Stimulated activated naive CD8-positive, alpha-beta T cell treated with anti-CD3 and anti-CD28 coated beads, Interleukin-15, Interleukin-2, amounts not matched to agents 100 U/mL and 50 U/mL, for 24 hours (primary cell): ENCODE measurements at regions not wholly inside any gene's neighbourhood (a gene's known extent, or its start where the extent isn't known, plus 50 kb on each side); places are given as distances from the start of the nearest gene placed in this dataset.

Source experiments
- ATAC-seq: fragments of 150-1000 bp; cut with Tn5 transposase; one replicate; pipeline ENCODE4 v1.10.0; 2021
- DNase-seq: peaks from one replicate; pipeline ENCODE4 v3.0.0; 2021

- ATAC-seq (no peak), DNase-seq (no peak)
These were observed 74.3 kb upstream of the IFNAR2 start for GRCh38 chr21:33155422-33155821.

- DNase-seq (no peak), ATAC-seq (no peak)
These were observed 72.4 kb upstream of the IFNAR2 start for GRCh38 chr21:33157303-33157702.

- DNase-seq (no peak), ATAC-seq (no peak)
These were observed 71.1 kb upstream of the IFNAR2 start for GRCh38 chr21:33158654-33159053.

- DNase-seq (no peak), ATAC-seq (no peak)
These were observed 67.2 kb upstream of the IFNAR2 start for GRCh38 chr21:33162436-33162951.

GRCh38 chr21:33168886-33169285 is 60.9 kb upstream of the IFNAR2 start:
- ATAC-seq, result no peak
- DNase-seq, result no peak

- DNase-seq, result no peak
- ATAC-seq, result no peak
These were observed 60.4 kb upstream of the IFNAR2 start for GRCh38 chr21:33169359-33169758.

GRCh38 chr21:33171616-33172169 is 58.0 kb upstream of the IFNAR2 start:
- DNase-seq, result no peak
- no peak for ATAC-seq

- no peak for ATAC-seq
- DNase-seq, result no peak
These were observed 55.0 kb upstream of the IFNAR2 start for GRCh38 chr21:33174756-33175155.
